Fibroblast of skin of left quadriceps (primary cell): ENCODE measurements at regions not wholly inside any gene's neighbourhood (a gene's known extent, or its start where the extent isn't known, plus 50 kb on each side); places are given as distances from the start of the nearest gene placed in this dataset.

ENCODE experiments used
- DNase-seq, 2 experiments: peaks; one replicate each; pipeline ENCODE4 v3.0.0-alpha.2; 2013; ENCODE audit warnings: low read depth in 2 of 2

DNA sequence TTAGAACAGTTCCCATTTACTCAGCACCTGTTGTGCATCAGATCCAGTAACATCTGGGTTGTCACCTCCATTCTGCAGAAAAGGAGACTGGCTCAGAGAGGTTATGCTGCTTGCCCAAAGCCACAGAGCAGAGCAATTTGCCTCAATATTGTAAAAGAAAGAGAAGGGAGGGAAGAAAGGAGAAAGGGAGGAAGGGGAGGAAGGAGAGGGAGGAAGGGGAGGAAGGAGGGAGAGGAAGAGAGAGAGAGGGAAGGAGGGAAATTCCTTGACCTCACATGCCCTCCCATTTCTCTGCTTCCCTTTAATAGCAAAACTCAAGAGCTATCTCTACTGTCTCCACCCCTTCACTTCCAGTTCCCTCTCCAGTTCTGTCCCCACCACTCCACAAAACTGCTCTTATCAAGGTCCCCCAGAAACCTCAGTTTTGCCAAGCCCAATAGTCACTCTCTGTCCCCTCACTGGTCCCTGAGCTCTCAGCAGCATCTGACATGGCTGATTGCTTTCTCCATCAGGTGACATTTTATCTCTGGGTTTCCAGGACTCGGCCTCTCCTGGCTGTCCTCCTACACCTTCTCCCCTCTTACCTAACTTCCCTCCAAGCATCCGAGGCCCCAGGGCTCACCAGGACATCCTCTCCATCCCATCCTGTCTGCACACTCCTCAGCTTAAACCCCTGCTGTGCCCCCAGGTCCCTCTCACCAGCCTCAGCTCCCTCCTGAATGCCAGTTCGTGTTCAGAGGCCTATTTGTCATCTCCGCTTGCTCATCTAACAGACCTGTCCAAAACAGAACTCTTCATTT is 104.7 kb upstream of the LINGO1 start:
- DNase-seq = no peak

DNA sequence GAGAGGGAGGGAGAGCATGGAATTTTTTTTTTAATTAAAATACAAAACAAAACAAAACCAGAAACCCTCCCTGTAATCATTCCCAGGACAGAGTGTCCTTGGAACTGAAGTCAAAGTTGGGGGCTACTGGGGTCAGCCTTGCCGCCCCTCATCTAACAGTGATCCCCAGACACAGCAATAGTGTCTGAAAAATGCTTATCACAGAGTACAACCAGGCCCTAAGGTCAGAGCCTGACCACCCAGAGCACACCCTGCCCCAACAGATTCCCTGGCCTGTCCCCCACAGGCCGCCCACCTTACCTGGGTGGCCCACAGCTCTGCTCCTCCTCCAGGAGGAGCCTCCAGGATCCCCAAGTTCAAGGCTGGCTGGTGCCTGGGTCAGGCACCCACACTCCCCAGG is 101.6 kb upstream of the LINGO1 start:
- no peak for DNase-seq

DNA sequence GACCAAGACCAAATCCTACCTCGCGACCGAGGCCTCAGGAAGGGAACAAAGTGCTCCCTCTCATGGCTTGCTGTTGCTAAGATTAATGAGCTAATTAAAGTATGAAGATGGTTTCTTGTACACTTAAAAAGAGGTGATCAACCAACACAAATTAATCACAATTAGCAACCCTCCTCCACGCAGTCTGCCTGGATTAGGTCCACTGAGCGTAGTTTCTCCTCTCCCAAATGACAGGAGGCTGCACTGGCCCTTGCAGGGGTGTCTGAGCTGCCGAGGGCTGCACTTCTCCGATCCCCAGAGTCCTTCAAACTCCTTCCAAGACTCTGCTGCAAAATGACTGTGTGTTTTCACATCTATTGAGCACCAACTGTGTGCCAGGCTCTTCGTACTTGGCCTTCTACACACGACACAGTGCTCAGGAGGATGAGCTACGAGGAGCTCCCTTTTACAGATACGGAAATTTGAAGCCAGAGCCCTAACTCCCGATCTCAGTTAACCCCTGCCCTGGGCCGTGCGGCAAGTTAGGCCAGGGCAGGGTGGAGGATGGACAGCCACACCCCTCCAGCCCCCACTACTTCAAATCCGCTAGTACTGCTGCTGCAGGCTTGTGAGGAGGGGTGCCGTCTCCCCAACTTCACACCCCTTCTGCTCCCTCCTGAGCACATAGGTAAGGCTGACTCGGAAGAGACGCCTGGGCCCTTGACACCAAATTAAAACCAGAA is 101.0 kb upstream of the LINGO1 start:
- DNase-seq = no peak

DNA sequence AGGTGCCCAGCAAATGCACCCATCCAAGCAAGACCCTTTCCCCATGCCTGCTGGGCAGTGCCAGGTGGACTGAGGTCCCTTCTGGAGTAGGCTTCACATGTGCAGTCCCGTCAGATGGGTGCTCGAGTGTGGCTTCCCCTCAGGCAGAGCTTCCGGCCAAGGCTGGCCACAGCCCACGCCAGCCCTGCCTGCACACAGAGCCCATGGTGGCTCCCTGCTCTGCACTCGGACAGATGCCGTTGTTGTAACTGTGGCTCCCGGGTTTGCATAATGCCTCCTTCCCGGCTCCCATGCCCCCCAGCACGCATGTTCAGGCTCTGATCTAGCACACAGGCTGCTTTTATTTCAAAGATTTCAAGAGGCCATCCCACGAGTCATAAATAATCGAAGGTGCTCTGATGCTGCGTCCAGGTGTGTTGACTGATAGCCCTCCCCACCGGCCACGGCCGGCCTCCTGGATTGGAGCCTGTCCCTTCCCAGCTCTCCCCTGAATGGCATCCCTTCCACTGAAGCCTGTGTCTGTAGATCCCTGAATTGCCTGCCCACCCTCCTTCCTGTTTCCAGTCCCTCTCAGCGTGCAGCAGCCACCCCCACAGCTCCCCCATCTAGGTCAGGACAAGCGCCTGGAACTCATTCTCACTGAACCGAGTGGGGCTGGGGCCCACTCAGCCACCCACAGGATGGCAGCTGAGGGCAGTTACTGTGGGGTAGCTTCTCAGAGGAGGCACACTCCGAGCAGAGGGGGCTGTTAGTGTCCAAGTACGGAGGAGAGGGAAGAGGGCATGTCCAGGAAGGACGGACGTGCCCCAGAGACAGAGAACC is 100.0 kb upstream of the LINGO1 start:
- DNase-seq = no peak

DNA sequence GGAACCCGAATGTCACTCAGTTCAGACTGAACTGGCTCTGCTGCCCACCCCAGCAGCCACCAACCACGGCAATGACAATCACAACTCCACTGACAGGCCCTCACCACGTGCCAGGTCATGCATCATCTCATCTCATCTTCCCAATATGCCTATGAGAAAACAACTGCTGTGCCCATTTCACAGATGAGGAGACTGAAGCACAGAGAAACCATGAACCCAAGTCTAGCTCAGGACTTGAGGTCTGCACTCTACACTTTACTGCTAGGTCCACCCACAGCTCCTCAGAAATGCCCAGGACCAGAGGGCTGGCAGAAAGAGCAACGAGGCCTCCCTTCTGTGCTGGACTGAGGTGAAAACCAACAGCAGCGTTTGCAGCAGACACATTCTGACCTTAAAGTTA is 99.2 kb upstream of the LINGO1 start:
- no peak for DNase-seq

DNA sequence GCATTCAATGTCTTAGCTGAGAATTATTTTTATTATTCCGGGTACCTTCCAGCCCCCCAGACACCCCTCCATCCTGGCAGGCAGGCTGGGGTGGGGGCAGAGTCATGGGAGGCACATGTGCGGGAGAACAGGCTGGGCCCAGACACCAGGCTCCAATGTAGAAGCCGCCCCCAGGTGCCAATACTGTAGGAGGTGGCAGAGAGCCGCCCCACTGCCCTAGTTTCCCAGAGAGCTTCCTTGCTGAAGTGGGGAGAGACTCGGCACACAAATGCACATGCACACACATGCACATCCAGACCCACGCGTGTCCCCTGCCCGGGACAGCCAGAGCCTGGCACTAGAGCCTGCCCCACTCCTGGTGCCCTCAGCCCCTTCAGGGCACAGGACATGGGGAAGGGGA is 98.4 kb upstream of the LINGO1 start:
- no peak for DNase-seq

DNA sequence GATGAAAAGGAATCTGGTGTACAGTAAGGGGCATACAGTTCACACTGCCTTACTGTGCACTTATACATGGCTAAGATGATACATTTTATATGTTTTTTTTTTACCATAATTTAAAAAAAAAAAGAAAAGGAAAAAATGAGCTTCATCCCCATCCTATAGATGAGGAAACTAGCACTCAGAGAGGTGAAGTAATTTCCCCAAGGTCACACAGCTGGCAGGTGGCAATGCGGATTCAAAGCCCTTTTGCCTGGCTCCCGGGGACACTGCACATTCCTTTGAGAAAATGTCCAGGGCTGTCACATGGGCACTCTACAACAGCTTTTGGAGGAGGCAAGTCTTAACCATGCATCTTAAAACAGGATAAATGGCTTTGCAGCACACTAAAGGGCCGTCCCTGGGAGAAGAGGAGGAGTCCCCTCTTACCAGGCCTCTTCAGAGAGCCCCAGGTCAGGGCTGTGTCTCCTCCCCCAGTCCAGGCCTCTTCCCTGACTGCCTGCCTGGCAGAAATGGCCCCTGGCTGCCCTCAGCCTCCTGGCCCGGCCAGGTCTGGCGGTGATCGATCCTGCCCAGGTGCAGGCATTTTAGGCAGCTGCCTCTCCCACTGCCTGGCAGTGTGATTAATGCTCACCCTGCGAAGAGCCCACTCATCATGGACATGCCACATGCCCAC is 95.1 kb upstream of the LINGO1 start:
- DNase-seq = no peak

DNA sequence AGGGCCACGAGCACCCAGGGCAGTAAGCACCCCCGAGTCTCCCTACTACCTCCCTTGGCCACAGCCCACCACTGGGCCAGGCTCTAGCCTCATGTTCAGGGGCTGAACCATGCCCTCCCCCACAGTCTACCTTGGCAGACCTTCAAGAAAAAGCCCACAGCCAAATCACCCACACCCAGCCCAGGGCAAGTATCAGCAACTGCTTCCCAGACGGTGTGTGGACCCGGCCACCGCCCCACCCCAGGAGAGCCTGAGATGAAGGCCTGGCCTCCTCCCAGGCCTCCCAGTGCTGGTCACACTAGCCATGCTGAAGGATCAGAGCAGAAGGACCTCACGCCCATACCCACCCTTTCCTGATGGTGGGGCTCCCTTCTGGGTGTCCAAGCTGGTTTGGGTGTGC is 92.0 kb upstream of the LINGO1 start:
- DNase-seq = no peak

DNA sequence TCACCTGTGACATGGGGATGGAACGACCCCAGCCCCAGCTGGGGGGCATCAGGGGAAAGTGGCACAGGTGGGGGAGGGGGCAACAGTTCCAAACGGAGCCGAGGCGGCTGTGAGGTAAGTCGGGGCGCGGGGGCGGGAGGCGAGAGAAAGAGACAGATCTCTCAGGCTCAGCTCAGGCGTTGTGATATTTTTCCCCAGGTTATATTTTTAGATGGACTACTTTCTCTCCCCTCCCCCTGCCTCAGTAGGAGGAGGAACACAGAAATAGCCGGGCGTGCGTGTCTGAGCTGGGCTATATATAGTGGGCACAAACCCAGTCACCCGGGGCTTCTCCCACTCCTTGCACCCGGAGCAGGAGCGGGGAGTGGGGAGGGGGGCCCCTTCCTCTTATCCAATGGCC is 91.0 kb upstream of the LINGO1 start:
- no peak for DNase-seq

DNA sequence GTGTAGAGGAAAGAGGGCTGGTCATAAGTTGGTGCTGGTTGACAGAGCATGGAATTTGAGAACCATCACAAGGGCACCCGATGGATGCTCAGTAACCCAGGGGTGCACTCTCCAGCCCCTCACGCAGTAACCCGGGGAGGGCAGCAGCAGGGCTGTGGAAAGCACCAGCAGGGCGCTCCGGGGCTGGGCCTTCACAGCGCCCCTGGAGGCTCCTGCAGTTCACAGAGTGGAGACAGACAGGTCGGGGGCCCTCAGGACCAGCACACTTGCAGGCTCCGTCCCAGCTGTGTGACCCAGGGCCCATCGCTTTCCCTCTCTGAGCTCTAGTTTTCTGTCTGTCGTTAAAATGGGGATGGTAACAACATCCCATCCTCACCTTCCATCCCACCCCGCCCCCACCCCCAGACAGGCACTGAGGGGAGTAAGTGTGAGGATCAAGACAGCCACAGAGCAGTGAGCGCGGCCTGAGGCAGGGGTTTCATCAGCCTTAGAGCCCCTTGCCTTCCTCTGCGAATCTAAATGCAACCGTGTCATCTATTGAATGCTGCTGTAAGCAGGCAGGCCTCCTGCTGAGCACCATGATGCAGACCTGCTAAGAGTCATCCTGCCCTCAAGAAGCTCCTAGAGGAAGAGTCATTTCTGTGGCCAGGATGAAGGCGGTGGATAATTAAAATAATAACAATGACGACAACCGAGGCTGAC is 90.2 kb upstream of the LINGO1 start:
- no peak for DNase-seq

DNA sequence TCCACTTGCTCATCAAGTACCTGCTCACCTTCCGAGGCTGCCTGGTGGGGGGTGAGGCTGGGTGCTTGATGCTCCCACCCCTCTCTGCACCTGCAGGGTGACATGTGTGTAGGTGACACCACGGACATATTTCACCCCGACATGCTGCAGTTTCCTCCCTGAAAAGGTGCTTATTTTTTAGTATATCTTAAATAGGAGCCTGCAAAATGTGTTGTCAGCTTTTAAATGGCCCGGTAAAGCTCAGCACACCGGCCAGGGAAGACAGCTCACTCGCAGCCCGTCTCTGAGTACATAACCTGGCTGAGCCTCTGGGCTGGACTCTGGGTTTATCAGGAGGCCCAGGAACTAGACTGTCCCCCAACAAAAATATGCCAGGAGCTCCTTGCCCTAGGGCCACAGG is 89.3 kb upstream of the LINGO1 start:
- no peak for DNase-seq

DNA sequence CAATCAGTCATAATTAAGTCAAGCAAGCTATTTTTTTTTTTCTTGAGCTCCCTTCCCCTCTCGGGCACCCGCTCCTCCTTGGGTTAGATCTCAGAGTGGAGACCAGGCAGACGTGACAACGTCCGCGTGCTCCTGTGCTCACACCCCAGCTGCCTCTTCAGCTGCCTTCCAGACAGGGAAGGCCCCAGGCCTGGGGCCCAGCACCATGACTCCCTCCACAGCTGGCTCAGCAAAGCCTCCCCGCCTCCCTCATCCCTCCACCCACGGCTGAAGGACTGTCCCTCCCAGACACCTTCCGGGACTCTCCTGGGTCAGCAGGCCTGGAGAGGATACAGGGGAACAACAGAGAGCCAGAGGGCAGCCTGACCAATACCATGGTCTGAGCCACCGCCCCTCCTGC is 87.9 kb upstream of the LINGO1 start:
- no peak for DNase-seq

DNA sequence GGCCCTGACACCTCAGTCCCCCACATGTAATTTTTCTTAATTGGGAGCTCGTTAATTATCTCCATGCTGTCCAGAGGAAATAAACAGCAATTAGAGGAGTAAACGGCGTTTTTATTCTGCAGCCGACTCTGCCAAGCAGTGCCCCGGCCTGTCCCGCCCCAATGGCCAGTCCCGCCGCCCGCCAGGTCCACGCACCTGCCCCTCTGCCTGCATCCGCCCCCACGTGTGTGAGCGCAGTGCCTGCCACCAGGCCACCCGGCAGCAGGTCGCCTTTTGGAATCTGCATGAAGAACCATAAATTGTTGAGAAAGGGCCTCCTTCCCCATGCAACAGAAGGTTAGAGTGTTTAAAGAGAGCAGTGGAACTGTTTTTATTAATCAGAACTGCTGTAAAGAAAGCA is 87.5 kb upstream of the LINGO1 start:
- no peak for DNase-seq

DNA sequence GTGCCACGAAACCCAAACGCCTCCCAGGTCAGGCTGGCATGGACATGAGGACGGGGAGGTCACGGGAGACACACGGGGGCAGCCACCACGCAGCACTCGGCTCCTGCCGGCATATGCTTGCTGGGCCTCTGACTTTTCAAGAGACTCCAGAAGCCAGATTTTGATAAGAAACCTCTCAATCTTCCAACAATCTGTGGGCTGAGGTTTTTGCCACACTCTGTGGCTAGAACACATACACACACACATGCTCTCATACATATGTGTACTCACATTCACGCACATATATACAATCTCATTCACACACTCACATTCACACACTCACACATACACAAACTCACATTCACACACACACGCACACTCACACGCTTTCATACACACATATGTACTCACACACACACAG is 86.7 kb upstream of the LINGO1 start:
- DNase-seq = no peak

DNA sequence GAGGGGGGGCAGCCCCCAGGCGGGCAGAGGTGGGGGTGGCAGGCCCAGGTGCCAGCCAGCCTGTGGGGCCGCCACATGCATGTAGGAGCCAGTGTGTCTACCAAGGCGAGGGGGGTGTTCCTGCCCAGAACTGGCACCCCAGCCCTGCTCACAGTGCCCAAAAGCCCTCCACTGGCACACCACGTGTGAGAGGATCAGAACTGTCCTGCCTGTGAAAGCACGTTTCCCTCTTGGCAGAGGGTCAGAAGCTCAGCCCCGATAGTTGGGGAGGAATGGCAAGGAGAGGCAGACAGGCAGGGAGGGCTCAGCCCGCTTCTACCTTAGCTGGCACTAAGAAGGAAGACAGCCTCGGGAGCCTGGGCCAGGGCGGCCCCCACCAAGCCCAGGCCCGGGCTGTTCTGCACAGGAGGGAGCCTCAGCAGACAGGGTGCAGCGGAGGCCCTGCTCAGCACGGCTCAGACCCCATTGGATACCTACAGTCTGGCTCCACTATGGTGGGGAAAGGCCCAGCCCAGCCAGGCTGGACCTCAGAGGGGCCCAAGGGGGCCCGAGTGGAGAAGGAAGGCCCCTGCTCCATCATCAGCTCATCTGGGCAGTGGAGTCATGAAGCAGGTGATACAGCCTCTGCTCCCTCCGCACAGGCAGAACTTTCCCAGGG is 84.8 kb upstream of the LINGO1 start:
- DNase-seq = no peak

DNA sequence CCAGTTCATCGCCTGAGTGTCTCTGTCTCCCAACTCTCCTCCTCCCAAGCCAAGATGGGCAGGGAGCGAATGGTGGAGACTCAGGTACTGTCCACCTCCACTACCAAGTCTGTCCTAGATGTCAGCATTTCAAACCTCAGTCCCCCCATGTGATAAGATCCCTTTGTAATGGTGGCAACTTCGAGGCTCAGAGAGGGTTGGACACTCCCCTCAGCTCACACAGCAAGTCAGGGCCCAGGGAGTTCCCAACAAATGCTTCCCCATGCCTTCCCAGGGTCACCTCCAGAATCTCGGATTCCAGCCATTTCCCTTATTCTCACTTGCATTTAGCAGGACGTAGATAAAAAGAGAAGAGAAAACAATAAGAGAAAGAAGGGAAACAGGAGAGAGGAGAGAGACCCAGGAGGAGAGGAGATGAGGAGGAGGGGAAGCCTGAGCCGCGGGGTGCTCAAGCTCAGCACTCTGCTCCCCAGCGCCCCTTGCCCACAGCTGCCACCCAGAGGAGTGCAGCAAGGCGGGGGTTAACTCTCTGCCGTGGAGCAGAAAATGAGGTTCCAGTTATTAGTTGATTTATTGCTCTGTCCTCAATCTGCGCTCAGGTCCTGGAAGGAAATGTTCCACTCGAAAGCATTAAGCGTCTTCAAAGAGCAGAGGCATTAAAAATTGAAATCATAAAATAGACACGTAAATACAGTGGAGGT is 84.1 kb upstream of the LINGO1 start:
- no peak for DNase-seq

DNA sequence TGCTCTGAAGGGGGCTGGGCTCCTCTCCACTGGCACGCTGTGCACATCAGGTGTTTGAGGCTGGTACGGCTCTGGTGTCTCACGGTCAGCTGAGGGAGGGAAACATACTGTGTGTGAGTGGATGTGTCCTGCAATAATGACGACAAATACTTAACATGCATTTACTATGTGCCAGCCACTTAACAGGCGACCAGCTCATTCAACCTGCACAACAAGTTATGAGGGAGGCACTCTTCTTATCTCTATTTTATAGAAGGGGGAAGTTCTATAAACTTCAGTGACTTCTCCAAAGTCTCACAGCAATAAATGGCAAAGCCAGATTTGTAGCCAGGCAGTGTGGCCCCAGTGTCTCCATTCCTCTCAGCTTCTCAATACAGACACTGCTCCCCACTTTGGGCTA is 83.1 kb upstream of the LINGO1 start:
- no peak for DNase-seq

DNA sequence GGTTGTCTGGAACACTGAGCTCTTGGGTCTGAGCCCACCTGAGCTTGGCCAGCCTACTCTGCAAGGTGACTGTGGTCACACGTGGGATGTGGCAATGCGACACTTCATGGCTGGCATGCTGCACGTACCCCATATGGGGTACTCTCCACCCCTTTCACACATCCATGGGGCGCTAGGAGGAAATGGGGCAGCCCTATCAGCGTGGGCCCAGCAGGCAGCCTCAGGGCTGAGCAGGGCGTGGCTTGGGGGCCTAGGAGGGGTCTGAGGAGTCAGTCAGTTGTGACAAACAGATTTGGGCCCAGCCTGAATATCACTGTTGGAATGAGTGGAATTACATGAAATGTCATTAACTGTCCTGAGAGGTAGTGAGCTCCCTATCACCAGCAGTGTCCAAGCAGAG is 82.3 kb upstream of the LINGO1 start:
- no peak for DNase-seq

DNA sequence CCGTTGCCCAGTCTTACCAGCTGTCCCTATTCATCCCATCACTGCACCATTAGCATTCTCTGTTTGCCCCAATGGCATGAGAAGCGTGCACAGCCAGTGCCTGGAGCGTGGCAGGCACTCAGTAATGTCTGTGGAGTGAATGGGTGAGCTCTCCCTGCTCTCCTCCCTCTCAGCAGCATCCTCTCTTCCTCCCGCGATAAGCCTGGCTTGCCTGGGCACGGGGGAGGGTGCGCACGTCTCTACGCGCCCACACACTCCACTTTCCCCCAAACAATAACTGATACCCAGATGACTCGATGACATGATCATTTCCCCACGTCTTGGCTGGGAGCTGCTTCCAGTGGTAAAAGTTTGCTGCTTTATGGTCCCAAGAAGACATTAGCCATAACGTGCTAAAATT is 81.8 kb upstream of the LINGO1 start:
- DNase-seq = no peak

DNA sequence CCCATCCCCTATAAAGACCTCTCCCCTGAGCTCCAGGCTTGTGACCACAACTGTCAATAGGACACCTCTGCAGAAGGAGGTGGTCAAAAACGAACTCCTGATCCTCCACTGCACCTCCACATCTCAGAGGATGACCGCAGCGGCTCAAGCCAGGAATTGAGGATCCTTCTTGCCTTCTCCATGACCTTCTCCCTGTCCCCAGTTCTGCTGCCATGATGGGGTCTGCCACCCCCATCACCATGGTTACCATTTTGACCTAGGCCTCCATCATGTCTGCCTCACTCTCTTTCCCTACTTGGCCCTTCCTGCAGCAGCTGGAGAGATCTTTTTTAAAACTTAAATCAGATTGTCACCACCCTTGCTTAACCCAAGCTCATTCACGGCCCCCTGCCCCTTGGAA is 81.3 kb upstream of the LINGO1 start:
- no peak for DNase-seq
